ENCODE measurements at regions not wholly inside any gene's neighbourhood (a gene's known extent, or its start where the extent isn't known, plus 50 kb on each side); places are given as distances from the start of the nearest gene placed in this dataset.

GRCh38 chr12:53817021-53817389 is 65.2 kb upstream of the CISTR start:
- CTCF ChIA-PET: interaction anchor here (0.6 kb wide), 1 partner anchor 777 kb away, joined by 7 read pairs; no protein-coding TSS in a partner anchor
- H3K27me3 Mint-ChIP-seq: peaks cover 26% of the 10 kb centered on the region

More at GRCh38 chr12:53817021-53817389, 65.2 kb upstream of the CISTR start:
- Histone ChIP-seq H2AFZ (ENCODE audit: insufficient read depth, low read depth, low read length, poor library complexity, severe bottlenecking) (no peak overlapping the region), H3K4me2 (replicated peaks; ENCODE audit: low read depth, low read length, poor library complexity, severe bottlenecking) (no peak overlapping the region), H3K9me3 (ENCODE audit: control extremely low read depth in 1 of 3, control insufficient read depth in 2 of 3, insufficient read depth in 1 of 3, low read length in 2 of 3) (no peaks in the 10 kb centered on the region), H3K9ac (ENCODE audit: low read length) (no peak overlapping the region), H3K79me2 (ENCODE audit: control insufficient read depth, insufficient read depth, low read length) (no peaks in the 10 kb centered on the region), H3K36me3 (replicated peaks in 1 of 2; ENCODE audit: control extremely low read depth in 1 of 2, control insufficient read depth in 1 of 2, extremely low read depth in 1 of 2, insufficient read depth in 2 of 2, low read length in 1 of 2) (no peaks in the 10 kb centered on the region), H4K20me1 (ENCODE audit: control insufficient read depth, insufficient read depth, low read length, poor library complexity, severe bottlenecking) (no peaks in the 10 kb centered on the region), H3K27ac (ENCODE audit: low read length in 2 of 2) (no peak overlapping the region), H3K4me1 (ENCODE audit: control insufficient read depth in 2 of 2, insufficient read depth in 2 of 2, low read length in 2 of 2) (peaks cover 8 to 13% of the 10 kb centered on the region in 2 donors), H3K27me3 (replicated peaks in 1 of 4; ENCODE audit: control extremely low read depth in 1 of 4, control insufficient read depth in 3 of 4, insufficient read depth in 4 of 4, low read length in 3 of 4) (peaks cover 0 to 38% (median 12%) of the 10 kb centered on the region in 4 experiments), H3K4me3 (ENCODE audit: control extremely low read depth in 1 of 5, extremely low read depth in 1 of 5, insufficient read depth in 1 of 5, low read depth in 2 of 5, low read length in 4 of 5) (no peak overlapping the region)
- ATAC-seq (ENCODE audit: low read depth) (no peak), DNase-seq (no peak)
- TF ChIP-seq CTCF (IDR thresholded peaks at IDR 0.05): no peak
- TF ChIP-seq EZH2 (IDR thresholded peaks at IDR 0.05; ENCODE audit: borderline replicate concordance, insufficient read depth, low read depth, low read length, poor library complexity, severe bottlenecking): no peak
- H3K9me3 Mint-ChIP-seq (ENCODE audit: insufficient read depth): no peaks in the 10 kb centered on the region
- intact Hi-C loops (cut with micrococcal nuclease): no loop called here
- H3K4me3 Mint-ChIP-seq: no peak overlapping the region
- peaks cover 8% of the 10 kb centered on the region for H3K4me1 Mint-ChIP-seq
- no peak overlapping the region for H3K27ac Mint-ChIP-seq
- POLR2A ChIA-PET: no interaction called here
